ENCODE measurements at regions not wholly inside any gene's neighbourhood (a gene's known extent, or its start where the extent isn't known, plus 50 kb on each side); places are given as distances from the start of the nearest gene placed in this dataset.

- Histone ChIP-seq H2AK9ac (replicated peaks; ENCODE audit: low read depth, low read length, poor library complexity) (no peak overlapping the region), H3K18ac (ENCODE audit: low read depth, low read length) (peak overlapping the region; percentile 80; the same call in 1 of the 2 replicates), H2BK120ac (ENCODE audit: low read depth, low read length) (peak overlapping the region; percentile 84), H3K79me1 (ENCODE audit: low read depth in 1 of 2, low read length in 2 of 2) (no peaks in the 10 kb centered on the region), H3K4me2 (ENCODE audit: low read depth, low read length) (peak overlapping the region; percentile 27; the same call in 1 of the 2 replicates), H3K27ac (ENCODE audit: insufficient read depth, low read length) (no peak overlapping the region; the same call in 1 of the 2 replicates), H3K9ac (ENCODE audit: low read depth, low read length) (no peak overlapping the region), H2AK5ac (ENCODE audit: low read depth, low read length) (peak overlapping the region; percentile 80; the same call in 1 of the 2 replicates), H2BK15ac (ENCODE audit: low read depth, low read length) (no peak overlapping the region), H3K14ac (replicated peaks; ENCODE audit: low read depth, low read length) (peak overlapping the region; percentile 90), H3K4me1 (ENCODE audit: control insufficient read depth, insufficient read depth, low read length) (peaks cover 5% of the 10 kb centered on the region), H4K20me1 (ENCODE audit: insufficient read depth, low read length) (no peaks in the 10 kb centered on the region), H2BK5ac (ENCODE audit: low read depth, low read length, poor library complexity, severe bottlenecking) (peak overlapping the region; percentile 67), H4K8ac (ENCODE audit: low read depth in 2 of 2, low read length in 2 of 2) (peak overlapping the region; percentile 55 to 78; a peak in 3 of 4 replicates), H2AFZ (replicated peaks; ENCODE audit: low read length, poor library complexity) (no peak overlapping the region), H3K23ac (ENCODE audit: low read depth, low read length) (peak overlapping the region; percentile 39; the same call in 1 of the 2 replicates), H3K9me1 (ENCODE audit: insufficient read depth, low read length) (peaks cover 2% of the 10 kb centered on the region; the same call in 1 of the 2 replicates), H3K9me3 (ENCODE audit: control insufficient read depth, insufficient read depth, low read length) (no peaks in the 10 kb centered on the region), H4K91ac (ENCODE audit: insufficient read depth, low read depth, low read length) (peak overlapping the region; percentile 69), H3K4me3 (ENCODE audit: insufficient read depth, low read depth, low read length) (no peak overlapping the region), H2BK20ac (ENCODE audit: low read depth, low read length) (peak overlapping the region; percentile 82), H4K5ac (ENCODE audit: low read depth, low read length) (no peak overlapping the region; the same call in 1 of the 2 replicates), H3K56ac (ENCODE audit: extremely low read depth, insufficient read depth, low read length) (no peak overlapping the region), H3K36me3 (ENCODE audit: control insufficient read depth, insufficient read depth, low read length) (no peaks in the 10 kb centered on the region), H3K27me3 (ENCODE audit: control insufficient read depth, insufficient read depth, low read length) (no peaks in the 10 kb centered on the region), H3K4ac (ENCODE audit: low read depth, low read length) (peak overlapping the region; percentile 75; the same call in 1 of the 2 replicates)
- ATAC-seq (ENCODE audit: low read depth) (peak; percentile 53), DNase-seq (peak; percentile 75)
- no TSS peak for BruUV-seq (replicated peaks)
- WGBS, 2 experiments (ENCODE audit: extremely low coverage in 2 of 2, insufficient read length in 1 of 2), result no CpG with 5 or more reads among the region's 3 CpGs
- intact Hi-C loops (cut with micrococcal nuclease) (no loop called here), dilution Hi-C loops (cut with HindIII; ENCODE audit: low sequenced_read_pairs, unreplicated experiment) (no loop called here), in situ Hi-C loops (cut with MboI; ENCODE audit: low sequenced_read_pairs) (no loop called here)
- ChIA-PET POLR2A (ENCODE audit: unreplicated experiment) (interaction anchor here (0.6 kb wide), 1 partner anchor 1180 kb away, joined by 4 read pairs; no protein-coding TSS in a partner anchor), CTCF (no interaction called here)
- TF ChIP-seq MXI1 (IDR thresholded peaks at IDR 0.05; ENCODE audit: borderline replicate concordance, low read depth, low read length) (no peak), CHD1 (IDR thresholded peaks at IDR 0.05; ENCODE audit: low read depth, low read length) (no peak), USF2 (IDR thresholded peaks at IDR 0.05; ENCODE audit: low read depth, low read length) (no peak), RAD21 (IDR thresholded peaks at IDR 0.05; ENCODE audit: low read length) (no peak), BHLHE40 (IDR thresholded peaks at IDR 0.05; ENCODE audit: low read depth, low read length) (no peak), FOS (IDR thresholded peaks at IDR 0.05; ENCODE audit: low read depth, low read length) (peak; percentile 31; the same call in 1 of the 2 replicates), RCOR1 (IDR thresholded peaks at IDR 0.05; ENCODE audit: insufficient replicate concordance, low read length) (no peak), MAZ (IDR thresholded peaks at IDR 0.05; ENCODE audit: borderline replicate concordance, low read depth, low read length) (no peak), SMC3 (IDR thresholded peaks at IDR 0.05; ENCODE audit: low read depth, low read length) (no peak), RFX5 (IDR thresholded peaks at IDR 0.05; ENCODE audit: low read depth, low read length) (no peak), CEBPB (IDR thresholded peaks at IDR 0.05; ENCODE audit: low read depth, low read length) (0 out of 2 replicates have a peak, but pooled peaks have one; percentile 11)
- TF ChIP-seq, protein P1, sequence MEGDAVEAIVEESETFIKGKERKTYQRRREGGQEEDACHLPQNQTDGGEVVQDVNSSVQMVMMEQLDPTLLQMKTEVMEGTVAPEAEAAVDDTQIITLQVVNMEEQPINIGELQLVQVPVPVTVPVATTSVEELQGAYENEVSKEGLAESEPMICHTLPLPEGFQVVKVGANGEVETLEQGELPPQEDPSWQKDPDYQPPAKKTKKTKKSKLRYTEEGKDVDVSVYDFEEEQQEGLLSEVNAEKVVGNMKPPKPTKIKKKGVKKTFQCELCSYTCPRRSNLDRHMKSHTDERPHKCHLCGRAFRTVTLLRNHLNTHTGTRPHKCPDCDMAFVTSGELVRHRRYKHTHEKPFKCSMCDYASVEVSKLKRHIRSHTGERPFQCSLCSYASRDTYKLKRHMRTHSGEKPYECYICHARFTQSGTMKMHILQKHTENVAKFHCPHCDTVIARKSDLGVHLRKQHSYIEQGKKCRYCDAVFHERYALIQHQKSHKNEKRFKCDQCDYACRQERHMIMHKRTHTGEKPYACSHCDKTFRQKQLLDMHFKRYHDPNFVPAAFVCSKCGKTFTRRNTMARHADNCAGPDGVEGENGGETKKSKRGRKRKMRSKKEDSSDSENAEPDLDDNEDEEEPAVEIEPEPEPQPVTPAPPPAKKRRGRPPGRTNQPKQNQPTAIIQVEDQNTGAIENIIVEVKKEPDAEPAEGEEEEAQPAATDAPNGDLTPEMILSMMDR (conservative IDR thresholded peaks at IDR 0.05; ENCODE audit: low read depth, low read length), result no peak
- TF ChIP-seq, protein P2, sequence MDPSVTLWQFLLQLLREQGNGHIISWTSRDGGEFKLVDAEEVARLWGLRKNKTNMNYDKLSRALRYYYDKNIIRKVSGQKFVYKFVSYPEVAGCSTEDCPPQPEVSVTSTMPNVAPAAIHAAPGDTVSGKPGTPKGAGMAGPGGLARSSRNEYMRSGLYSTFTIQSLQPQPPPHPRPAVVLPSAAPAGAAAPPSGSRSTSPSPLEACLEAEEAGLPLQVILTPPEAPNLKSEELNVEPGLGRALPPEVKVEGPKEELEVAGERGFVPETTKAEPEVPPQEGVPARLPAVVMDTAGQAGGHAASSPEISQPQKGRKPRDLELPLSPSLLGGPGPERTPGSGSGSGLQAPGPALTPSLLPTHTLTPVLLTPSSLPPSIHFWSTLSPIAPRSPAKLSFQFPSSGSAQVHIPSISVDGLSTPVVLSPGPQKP (IDR thresholded peaks at IDR 0.05; ENCODE audit: borderline replicate concordance, low read depth, low read length), result no peak
These were observed 356.9 kb downstream of the NDFIP2 start for GRCh38 chr13:79837741-79838450.

All from IMR-90 (cell line).